NT2/D1 (cell line): ENCODE measurements at regions not wholly inside any gene's neighbourhood (a gene's known extent, or its start where the extent isn't known, plus 50 kb on each side); places are given as distances from the start of the nearest gene placed in this dataset.
"Not testable (repeated sequence)": the region's sequence is repeated elsewhere in the genome, so short reads cannot be mapped to it uniquely, and the experiment has no call there.

Experiments
- DNase-seq: peaks from one replicate; pipeline ENCODE4 v3.0.0-alpha.2; 2011; ENCODE audit warnings: low read depth, low spot score
- H3K27me3 ChIP-seq: 2 replicates; pipeline ENCODE4 v1.6.0; 2011; ENCODE audit warnings: mild to moderate bottlenecking; ENCODE audit not compliant: insufficient read length, insufficient read depth
- H3K36me3 ChIP-seq: 2 replicates; pipeline ENCODE4 v1.6.1; 2011; ENCODE audit warnings: mild to moderate bottlenecking, low read length, mixed read lengths; ENCODE audit not compliant: insufficient read depth, insufficient read length
- H3K4me1 ChIP-seq: 2 replicates; pipeline ENCODE4 v1.5.1; 2011; ENCODE audit not compliant: insufficient read depth, insufficient read length
- H3K4me3 ChIP-seq: 2 replicates; pipeline ENCODE4 v1.5.1; 2011; ENCODE audit warnings: low read depth; ENCODE audit not compliant: insufficient read length
- H3K9ac ChIP-seq: 2 replicates; pipeline ENCODE4 v1.6.0; 2011; ENCODE audit warnings: low read depth; ENCODE audit not compliant: insufficient read length
- H3K9me3 ChIP-seq: 2 replicates; pipeline ENCODE4 v1.5.1; 2011; ENCODE audit warnings: mild to moderate bottlenecking, low read length; ENCODE audit not compliant: insufficient read depth
- SUZ12 ChIP-seq: IDR thresholded peaks from 2 replicates; pipeline ENCODE4 v1.6.1; 2011; ENCODE audit not compliant: insufficient read length, insufficient read depth; ENCODE audit errors: extremely low read depth
- YY1 ChIP-seq: IDR thresholded peaks from 2 replicates; pipeline ENCODE4 v1.6.1; 2011; ENCODE audit not compliant: insufficient read length, insufficient read depth
- ZNF274 ChIP-seq: IDR thresholded peaks from 2 replicates; pipeline ENCODE4 v1.6.1; 2011; ENCODE audit warnings: mild to moderate bottlenecking, low read depth, low read length

DNA sequence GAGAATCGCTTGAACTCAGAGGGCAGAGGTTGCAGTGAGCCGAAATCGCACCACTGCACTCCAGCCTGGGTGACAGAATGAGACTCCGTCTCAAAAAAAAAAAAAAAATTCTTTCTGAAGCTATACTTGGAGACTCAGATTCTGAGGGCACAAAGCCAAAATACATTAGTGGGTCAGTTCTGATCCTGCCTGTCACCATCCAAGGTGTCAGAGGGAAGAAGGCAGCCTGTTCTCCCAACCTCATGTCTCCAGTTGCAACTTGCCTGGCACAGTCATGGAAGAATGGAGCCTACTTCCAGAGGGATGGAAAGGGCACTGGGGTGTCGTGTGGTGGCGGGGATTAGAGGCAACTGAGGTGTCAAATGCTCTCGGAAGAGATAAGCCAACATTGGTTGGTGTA lies 104.8 kb upstream of the GATA6 start:
- Histone ChIP-seq H3K27me3 (no peaks in the 10 kb centered on the region), H3K4me3 (no peak overlapping the region), H3K36me3 (no peaks in the 10 kb centered on the region), H3K4me1 (no peaks in the 10 kb centered on the region), H3K9me3 (no peaks in the 10 kb centered on the region), H3K9ac (no peak overlapping the region)
- TF ChIP-seq SUZ12 (no peak), ZNF274 (no peak), YY1 (no peak)
- DNase-seq, result no peak

DNA sequence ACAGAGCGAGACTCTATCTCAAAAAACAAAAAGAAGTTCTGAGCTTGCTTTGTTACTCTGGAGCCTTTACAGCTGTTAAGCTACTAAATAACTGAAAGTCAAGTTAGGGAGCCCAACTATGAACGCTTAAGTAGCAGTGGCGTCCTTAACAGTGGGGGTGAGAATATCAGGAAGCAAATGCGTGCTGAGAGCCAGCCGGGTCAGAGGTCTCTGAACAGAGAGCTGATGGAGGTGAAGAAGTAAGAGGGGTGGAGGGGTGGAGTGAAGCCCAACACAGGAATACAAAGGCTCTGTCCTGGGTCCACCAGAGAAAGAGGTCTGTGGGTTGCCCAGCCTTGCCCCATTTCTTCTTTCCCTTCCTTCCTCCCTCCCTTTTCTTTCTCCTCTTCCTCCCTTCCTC lies 104.1 kb upstream of the GATA6 start:
- H3K9me3 ChIP-seq, result no peaks in the 10 kb centered on the region
- no peak overlapping the region for H3K4me3 ChIP-seq
- H3K36me3 ChIP-seq, result no peaks in the 10 kb centered on the region
- TF ChIP-seq YY1 (no peak), ZNF274 (no peak), SUZ12 (no peak)
- H3K9ac ChIP-seq, result no peak overlapping the region
- DNase-seq, result no peak
- no peaks in the 10 kb centered on the region for H3K27me3 ChIP-seq
- H3K4me1 ChIP-seq, result peaks cover 3% of the 10 kb centered on the region

DNA sequence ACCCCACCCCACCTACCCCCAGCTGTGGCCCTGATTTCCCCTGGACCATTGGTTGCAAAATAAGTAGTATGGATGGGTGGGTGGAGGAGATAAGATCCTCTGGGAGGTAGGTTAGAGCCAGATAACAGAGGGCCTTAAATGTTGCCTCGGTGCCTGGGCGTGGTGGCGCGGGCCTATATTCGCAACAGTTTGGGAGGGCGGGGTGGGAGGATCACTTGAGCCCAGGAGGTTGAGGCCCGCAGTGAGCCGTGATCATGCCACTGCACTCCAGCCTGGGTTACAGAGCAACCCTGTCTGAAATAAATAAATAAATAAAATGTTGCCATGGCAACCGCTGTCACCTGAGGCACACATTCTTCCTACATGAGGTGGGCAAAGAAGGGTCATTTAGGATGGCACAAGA lies 103.3 kb upstream of the GATA6 start:
- no peaks in the 10 kb centered on the region for H3K27me3 ChIP-seq
- no peak overlapping the region for H3K9ac ChIP-seq
- TF ChIP-seq ZNF274 (no peak), YY1 (no peak), SUZ12 (no peak)
- no peaks in the 10 kb centered on the region for H3K9me3 ChIP-seq
- H3K4me1 ChIP-seq, result peaks cover 3% of the 10 kb centered on the region
- no peak overlapping the region for H3K4me3 ChIP-seq
- DNase-seq, result no peak
- no peaks in the 10 kb centered on the region for H3K36me3 ChIP-seq

- Histone ChIP-seq H3K27me3 (no peaks in the 10 kb centered on the region), H3K4me1 (peaks cover 3% of the 10 kb centered on the region), H3K9me3 (no peaks in the 10 kb centered on the region), H3K36me3 (no peaks in the 10 kb centered on the region), H3K9ac (no peak overlapping the region), H3K4me3 (no peak overlapping the region)
- TF ChIP-seq SUZ12 (no peak), YY1 (no peak), ZNF274 (no peak)
- DNase-seq, result no peak
Measured at GRCh38 chr18:22067109-22067508, 102.3 kb upstream of the GATA6 start.

DNA sequence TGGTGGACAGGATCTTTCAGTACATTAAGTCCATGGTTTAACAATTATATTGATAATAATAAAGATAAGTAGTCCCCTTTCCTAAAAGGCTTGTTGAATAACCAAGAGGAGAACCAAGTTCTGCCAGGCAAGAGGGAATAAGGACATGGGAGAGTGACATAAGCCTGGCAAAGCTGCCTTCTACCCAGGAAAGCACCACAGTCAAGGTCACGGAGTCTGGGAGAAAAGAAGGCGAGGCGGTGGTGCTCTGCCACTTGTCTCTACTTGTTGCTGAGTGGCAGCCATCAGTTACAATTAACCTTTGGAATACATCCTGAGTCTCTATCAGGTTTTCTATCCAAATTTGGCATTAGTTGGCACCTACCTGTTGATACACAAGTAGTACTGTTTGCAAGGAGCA lies 101.7 kb upstream of the GATA6 start:
- Histone ChIP-seq H3K9ac (no peak overlapping the region), H3K36me3 (no peaks in the 10 kb centered on the region), H3K4me1 (peaks cover 3% of the 10 kb centered on the region), H3K27me3 (no peaks in the 10 kb centered on the region), H3K4me3 (no peak overlapping the region), H3K9me3 (no peaks in the 10 kb centered on the region)
- DNase-seq, result no peak
- TF ChIP-seq YY1 (no peak), SUZ12 (no peak), ZNF274 (no peak)

- not testable (repeated sequence) for H3K27me3 ChIP-seq, H3K36me3 ChIP-seq, DNase-seq, H3K4me3 ChIP-seq, H3K9ac ChIP-seq, H3K9me3 ChIP-seq, H3K4me1 ChIP-seq
Measured at GRCh38 chr18:22068784-22069183, 100.6 kb upstream of the GATA6 start.

DNA sequence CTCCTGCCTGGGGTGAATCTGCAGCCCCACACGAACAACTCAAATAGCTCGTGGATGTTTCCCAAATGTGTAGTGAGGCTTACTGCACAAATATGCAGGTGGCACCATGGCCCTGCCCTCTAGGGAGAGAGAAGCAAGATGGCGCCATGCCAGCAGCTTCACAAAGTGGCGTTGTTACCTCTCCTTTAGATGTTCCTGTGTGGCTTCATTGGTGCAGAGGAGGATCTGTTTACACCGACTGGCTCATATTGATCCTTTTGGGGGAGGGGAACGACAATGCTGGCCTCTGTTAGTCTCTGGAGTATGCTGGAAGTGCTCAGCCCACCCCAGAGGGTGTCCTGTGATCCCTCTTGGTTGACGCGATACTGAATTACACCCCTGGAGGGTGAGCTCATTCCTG lies 99.5 kb upstream of the GATA6 start:
- TF ChIP-seq YY1 (no peak), SUZ12 (no peak), ZNF274 (no peak)
- Histone ChIP-seq H3K4me1 (peaks cover 3% of the 10 kb centered on the region), H3K36me3 (no peaks in the 10 kb centered on the region), H3K27me3 (no peaks in the 10 kb centered on the region), H3K9ac (no peak overlapping the region), H3K9me3 (no peaks in the 10 kb centered on the region), H3K4me3 (no peak overlapping the region)
- no peak for DNase-seq

DNA sequence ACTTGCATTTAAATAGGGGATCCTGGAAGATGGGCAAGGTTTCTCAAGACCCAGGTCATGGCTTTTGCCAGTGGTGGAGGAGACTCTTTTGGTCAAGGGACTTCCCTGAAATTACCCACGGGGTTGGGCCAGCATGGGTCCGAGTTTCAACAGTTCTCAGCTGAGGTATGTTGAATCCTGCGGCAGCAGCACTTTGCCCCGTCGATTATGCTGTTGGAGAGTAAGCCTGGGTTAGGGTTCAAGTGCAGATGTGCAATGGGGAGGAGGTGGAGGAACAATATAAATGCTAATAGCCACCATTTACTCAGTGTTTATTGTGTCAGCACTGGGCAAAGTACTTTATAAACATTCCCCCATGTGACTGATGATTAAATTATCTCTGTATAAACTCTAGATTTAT lies 96.0 kb upstream of the GATA6 start:
- no peak overlapping the region for H3K9ac ChIP-seq
- H3K9me3 ChIP-seq, result no peaks in the 10 kb centered on the region
- H3K27me3 ChIP-seq, result no peaks in the 10 kb centered on the region
- H3K36me3 ChIP-seq, result no peaks in the 10 kb centered on the region
- no peak overlapping the region for H3K4me3 ChIP-seq
- peaks cover 3% of the 10 kb centered on the region for H3K4me1 ChIP-seq
- TF ChIP-seq SUZ12 (no peak), YY1 (no peak), ZNF274 (no peak)
- no peak for DNase-seq
